Hindlimb muscle (tissue), 1 donor: ENCODE measurements at regions not wholly inside any gene's neighbourhood (a gene's known extent, or its start where the extent isn't known, plus 50 kb on each side); places are given as distances from the start of the nearest gene placed in this dataset.

ENCODE experiments used
- DNase-seq: peaks from one replicate; pipeline ENCODE4 v3.0.0-alpha.2; 2013

GRCh38 chr10:4373098-4373497 lies 452.9 kb upstream of the AKR1E2 start:
- DNase-seq: no peak

- peak; percentile 84 for DNase-seq
Observed at GRCh38 chr10:4372601-4373000, 453.4 kb upstream of the AKR1E2 start.

DNA sequence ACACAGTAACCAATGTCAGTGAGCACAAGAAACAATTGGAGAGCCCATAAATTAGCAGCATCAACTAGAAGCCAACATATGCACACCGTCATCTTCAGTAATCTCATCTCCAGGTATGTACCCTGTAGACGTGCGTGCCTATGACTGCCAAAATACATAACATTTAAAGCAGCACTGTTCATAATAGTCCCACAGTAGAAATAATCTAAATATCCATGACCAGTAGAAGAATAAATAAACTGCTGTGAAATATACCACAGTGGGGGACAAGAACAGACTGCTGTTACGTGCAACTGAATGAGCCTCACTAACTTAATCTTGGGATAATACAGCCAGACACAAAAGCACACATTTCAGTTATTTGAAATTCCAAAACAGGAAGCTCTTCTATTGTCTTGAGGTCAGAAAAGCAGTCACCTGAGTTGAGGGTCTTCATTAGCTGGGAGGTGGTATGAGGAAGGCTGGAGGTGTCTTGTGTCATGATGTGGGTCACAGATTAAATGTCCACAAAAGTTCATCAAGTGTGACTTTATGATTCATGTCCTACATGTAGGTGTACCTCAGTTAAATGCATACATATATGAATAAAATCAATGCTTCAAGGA lies 454.2 kb upstream of the AKR1E2 start:
- no peak for DNase-seq

GRCh38 chr10:4370376-4370775 lies 455.6 kb upstream of the AKR1E2 start:
- no peak for DNase-seq

DNA sequence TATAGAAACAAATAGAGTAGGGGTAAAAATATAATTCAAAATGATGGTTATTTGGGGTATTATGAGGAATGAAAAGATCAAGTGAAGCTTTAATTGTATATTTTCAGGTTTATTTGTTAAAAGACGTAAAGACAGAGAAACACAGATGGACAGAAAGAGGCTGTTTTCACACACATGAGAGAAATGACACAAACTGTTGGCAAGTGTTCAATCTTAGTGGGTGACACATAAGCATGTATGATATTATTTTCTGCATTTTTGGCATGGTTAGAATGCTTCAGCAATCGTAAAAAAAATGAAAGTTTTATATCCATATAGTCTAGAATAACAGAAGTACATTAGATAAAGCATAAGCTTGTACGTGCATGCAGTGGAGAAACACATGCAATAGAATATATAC lies 464.4 kb upstream of the AKR1E2 start:
- DNase-seq: no peak

DNA sequence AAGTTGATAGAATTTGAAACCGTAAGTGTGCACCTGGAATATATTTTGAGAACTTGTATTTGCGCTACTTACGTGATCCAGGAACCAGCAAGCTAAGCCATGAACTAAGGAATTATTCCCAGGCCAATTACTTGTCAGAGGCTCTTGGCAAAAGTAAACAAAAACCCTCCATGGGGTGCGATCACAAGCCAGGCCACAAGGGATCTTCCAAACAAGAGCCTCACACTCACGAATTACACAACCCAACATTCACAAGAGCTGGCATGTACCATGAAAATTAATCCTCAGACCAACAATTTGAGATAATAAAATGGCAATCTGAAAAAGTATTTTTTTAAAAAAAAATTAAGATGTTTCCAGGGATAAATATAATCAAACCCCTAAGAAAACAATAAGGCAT lies 467.0 kb upstream of the AKR1E2 start:
- no peak for DNase-seq

DNA sequence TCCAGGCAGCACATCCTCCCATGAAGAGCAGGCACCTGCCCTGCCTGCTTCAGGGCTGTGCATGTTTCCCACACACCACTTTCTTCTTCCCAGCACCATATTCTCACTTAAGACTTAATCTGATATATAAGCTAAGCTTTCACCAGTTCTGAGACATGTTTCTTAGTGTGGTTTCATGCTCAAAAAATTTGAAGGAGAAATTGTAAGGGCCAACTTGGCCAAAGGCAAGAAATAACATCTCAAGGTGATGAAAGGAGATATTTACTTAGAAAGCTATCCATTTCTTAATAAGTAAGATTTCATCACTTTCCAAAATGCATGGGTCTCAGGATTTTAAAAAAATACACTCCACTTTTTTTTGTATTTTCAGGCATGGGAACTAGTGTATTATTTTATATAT lies 468.1 kb upstream of the AKR1E2 start:
- DNase-seq: no peak

GRCh38 chr10:4355350-4355749 lies 470.7 kb upstream of the AKR1E2 start:
- no peak for DNase-seq

DNA sequence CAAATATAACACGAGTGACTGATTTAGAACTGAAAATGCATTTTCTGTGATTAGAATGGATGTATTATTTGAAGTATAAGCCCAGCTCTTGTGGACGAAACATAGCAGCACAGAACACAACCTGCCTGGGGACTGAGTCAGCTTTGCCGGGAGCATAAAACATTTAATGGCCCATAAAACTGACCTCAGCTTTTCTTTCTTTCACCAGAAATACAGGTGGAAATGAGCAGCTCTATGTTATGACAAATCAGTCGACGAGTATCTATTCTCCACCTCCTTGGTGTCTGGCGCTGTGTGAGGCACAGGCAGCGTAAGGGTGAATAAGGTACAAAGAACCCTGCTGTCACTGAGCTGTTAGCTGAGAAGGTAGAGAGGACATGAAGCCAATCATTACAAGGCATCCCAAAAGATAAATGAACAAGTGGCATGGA lies 471.6 kb upstream of the AKR1E2 start:
- no peak for DNase-seq

GRCh38 chr10:4353964-4354363 lies 472.0 kb upstream of the AKR1E2 start:
- DNase-seq: no peak

- no peak for DNase-seq
Observed at GRCh38 chr10:4353059-4353655, 472.9 kb upstream of the AKR1E2 start.

GRCh38 chr10:4352414-4352961 lies 473.5 kb upstream of the AKR1E2 start:
- no peak for DNase-seq

DNA sequence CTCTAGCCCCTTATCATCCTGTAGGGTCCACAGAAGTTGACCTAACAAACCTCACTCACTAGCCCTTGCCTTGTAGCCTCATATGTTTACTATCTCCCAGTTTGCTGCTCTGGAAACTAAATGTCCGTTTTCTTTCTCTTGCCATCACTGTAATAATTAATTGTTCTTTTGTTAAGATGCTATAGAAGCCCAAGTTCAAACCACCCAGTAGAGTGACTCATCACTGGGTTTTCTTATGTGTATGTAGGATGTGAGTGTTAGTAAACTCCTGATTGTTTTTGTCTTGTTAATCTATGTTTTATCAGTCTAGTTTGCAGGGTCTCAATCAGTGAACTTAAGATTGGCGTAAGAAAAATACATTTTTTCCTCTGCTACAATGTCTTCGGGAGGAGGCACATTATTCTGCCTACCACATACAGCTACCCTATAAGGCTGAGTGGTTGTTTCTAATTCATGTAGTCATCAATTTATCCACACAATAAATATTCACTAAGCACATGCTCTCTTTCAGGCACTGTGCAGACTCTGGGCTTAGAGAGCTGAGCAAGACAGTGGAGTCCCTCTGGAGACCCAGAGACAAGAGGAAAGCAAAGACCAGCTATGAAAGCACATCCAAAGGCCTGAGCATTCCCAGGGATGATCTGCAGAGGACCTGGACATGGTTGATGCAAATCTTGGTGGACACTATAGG lies 474.1 kb upstream of the AKR1E2 start:
- DNase-seq: no peak

DNA sequence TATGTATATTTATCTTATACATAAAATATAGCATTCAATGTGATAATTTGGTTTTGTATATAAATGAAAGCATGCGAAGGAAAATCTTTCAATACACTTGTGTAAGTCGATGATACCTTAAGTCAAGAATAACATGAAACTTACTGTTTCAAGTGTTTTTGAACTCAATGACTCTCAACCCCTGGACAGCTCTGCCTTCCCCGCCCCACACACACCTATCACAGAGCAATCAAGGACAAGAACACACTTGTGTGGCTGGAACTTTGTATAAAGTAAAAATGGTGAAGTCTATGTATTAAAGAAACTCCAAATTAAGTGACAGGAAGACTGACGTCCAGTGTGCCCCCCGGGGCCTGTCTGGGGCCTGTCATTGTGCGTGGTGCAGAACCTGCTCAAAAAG lies 478.6 kb upstream of the AKR1E2 start:
- no peak for DNase-seq

DNA sequence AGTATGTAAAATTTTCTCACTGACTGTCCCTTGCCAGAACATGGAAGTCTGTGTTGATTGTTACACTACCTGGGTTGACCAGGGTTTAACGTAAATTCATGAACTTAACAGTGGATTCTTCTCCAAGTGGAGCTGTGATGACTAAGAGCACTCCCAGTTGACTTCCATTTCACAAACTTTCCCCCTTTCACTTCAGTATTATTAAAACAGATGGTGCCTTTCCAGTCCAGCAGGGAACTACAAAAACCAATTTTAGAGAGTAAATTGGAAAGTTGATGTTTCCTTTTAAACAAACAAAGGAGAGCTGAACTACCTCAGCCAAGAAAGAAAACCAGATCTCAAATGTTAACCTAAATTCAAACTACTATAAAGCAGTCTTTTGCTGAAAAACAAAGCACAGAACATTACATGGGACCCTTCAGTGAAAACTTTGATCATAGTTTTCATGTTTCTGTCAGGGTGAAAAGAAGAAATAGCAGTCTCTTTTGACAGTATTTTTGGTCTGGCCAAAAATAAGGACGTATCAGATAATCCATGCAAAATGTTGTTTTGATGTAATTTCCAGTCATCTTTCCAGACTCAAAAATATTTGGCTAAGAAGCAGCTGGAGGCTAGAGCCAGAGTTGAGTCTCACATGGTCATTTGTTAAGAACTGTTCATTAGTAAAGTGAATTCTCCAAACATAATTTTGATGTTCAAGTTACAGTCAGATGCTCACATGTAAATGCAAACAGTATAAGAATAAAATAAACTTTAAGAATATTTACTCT lies 479.9 kb upstream of the AKR1E2 start:
- DNase-seq: peak; percentile 79

DNA sequence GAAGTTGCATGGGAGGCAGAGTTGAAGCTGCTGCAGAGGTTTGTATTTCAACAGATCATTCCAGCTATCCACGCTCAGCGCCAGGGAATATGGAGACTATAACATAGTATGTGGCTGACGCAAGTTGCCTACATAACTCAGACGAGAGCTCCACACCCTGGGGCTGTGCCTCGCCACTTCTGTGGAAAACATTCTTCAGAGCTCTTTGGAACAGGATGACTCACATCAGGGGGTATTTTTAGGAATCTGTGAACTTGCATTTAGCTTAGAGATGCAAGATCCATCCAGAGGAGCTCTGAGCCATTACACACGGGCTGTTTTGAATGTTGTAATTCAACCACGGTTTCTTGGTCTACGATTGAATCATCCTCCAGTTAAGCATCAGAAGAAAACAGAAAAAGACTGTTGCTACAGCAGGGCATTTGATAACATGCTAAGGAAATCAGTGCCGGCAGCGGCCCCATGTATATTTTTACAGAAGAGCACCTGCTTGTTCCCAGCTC lies 481.5 kb upstream of the AKR1E2 start:
- peak; percentile 86 for DNase-seq

DNA sequence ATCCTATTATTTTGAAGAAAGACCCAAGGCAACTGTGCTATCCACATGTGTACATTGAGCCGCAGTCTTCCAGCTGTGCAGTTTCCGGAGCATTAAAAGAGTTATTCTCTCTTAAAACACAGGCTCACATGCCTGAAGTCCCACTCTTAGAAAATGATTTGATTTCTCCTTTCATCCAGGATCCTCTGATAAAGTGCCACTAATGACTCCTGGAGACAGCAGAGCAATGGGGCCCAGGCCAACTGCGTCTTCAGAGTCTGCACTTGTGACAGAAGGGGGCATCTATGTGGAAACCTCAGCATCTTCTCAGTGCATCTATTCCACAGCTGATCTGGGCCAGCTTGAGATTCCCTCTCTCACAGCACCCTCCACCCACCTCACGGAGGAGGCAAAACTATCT lies 482.1 kb upstream of the AKR1E2 start:
- DNase-seq: peak; percentile 64

- no peak for DNase-seq
Observed at GRCh38 chr10:4343091-4343490, 482.9 kb upstream of the AKR1E2 start.

DNA sequence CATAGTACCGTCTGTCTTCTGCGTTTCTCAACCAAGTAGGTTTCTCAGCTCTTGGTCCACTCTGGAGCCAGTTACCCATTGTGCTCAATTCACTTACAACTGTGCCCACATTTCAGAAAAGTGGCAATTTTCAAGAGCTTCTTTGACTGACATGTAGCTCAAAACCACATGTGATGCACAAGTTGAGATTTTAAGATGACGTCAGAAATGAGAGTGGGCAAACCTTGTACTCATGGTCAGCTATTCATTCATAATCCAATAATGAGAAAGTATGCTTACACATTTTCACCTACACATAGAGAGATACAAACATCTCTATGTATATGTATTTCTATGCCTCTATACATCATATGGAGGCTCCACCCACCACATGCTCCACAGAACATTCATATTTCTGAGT lies 487.2 kb upstream of the AKR1E2 start:
- DNase-seq: no peak

- DNase-seq: no peak
Observed at GRCh38 chr10:4337563-4337962, 488.4 kb upstream of the AKR1E2 start.

DNA sequence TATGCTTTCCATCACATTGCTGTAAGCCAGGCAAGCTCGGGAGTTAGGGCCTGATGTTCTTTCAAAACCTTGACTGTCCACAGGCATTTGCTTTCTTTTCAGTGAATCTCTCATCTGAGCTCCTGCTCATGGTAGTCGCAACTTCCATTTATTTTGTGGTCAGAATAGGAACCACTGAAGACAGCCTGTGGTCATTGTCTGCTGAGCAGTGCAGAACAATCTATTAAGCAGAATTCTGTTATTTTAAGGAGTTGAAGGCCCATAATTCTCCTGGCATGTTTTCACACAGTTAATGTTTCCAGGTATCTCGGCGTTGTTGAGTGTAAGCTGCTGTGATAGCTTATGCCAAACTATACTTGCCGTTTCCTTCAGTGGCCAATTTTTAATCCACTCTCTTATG lies 491.1 kb upstream of the AKR1E2 start:
- DNase-seq: no peak

DNA sequence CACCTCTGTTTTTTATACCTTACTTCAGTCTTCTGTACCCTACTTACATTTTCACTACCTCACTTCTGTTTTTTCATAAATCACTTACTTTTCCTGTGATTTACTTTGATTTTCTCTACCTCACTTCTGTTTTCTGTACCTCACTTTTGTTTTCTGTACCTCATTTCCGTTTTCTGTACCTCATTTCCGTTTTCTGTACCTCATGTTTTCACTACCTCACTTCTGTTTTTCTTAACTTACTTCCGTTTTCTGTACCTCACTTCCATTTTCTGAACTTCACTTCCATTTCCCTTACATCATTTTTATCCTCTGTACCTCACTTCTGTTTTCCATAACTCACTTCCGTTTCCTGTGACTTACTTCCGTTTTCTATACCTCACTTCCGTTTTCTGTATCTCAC lies 492.0 kb upstream of the AKR1E2 start:
- no peak for DNase-seq

DNA sequence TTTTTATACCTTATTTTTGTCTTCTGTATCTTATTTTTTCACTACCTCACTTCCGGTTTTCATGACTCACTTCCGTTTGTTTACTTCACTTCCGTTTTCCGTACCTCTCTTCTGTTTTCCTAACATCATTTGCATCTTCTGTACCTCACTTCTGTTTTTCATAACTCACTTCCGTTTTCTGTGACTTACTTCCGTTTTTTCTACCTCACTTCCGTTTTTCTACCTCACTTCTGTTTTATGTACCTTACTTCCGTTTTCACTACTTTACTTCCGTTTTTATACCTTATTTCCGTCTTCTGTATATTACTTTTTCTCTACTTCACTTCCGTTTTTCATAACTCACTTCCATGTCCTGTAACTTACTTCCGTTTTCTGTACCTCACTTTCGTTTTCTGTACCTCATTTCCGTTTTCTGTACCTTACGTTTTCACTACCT lies 492.5 kb upstream of the AKR1E2 start:
- DNase-seq: no peak
